GM23338 (cell line): ENCODE measurements at regions not wholly inside any gene's neighbourhood (a gene's known extent, or its start where the extent isn't known, plus 50 kb on each side); places are given as distances from the start of the nearest gene placed in this dataset.

Experiments
- ATAC-seq: fragments of 200-7000 bp; cut with Tn5 transposase; 3 replicates; pipeline ENCODE4 v1.9.1; 2020
- DNase-seq: peaks from one replicate; pipeline ENCODE4 v3.0.0-alpha.2; 2015; ENCODE audit warnings: low spot score
- H2AFZ ChIP-seq: fragments of 200-600 bp; sonication (generic); 2 replicates; pipeline ENCODE4 v1.8.0; 2016; ENCODE audit warnings: antibody characterized with exemption, mild to moderate bottlenecking, moderate library complexity
- H3F3A ChIP-seq: fragments of 200-600 bp; sonication (generic); replicated peaks from 2 replicates; pipeline ENCODE4 v1.8.0; 2017; ENCODE audit warnings: antibody characterized with exemption, mixed run types, low read depth
- H3K27ac ChIP-seq: fragments of 200-600 bp; sonication (generic); 2 replicates; pipeline ENCODE4 v1.6.1; 2016; ENCODE audit warnings: low read depth
- H3K27me3 ChIP-seq: fragments of 200-600 bp; sonication (generic); 2 replicates; pipeline ENCODE4 v1.8.0; 2016; ENCODE audit warnings: mild to moderate bottlenecking, mixed run types, moderate library complexity; ENCODE audit not compliant: insufficient read depth
- H3K36me3 ChIP-seq: fragments of 200-600 bp; sonication (generic); 2 replicates; pipeline ENCODE4 v1.8.0; 2016; ENCODE audit warnings: mild to moderate bottlenecking; ENCODE audit not compliant: insufficient read depth
- H3K4me1 ChIP-seq: fragments of 200-600 bp; sonication (generic); 2 replicates; pipeline ENCODE4 v1.8.0; 2016; ENCODE audit warnings: mild to moderate bottlenecking, moderate library complexity; ENCODE audit not compliant: insufficient read depth
- H3K4me2 ChIP-seq: fragments of 200-600 bp; sonication (generic); 2 replicates; pipeline ENCODE4 v1.7.1; 2017; ENCODE audit warnings: mixed run types
- H3K4me3 ChIP-seq: fragments of 200-600 bp; sonication (generic); 2 replicates; pipeline ENCODE4 v1.6.1; 2016; ENCODE audit warnings: mixed run types
- H3K79me2 ChIP-seq: fragments of 200-600 bp; sonication (generic); replicated peaks from 2 replicates; pipeline ENCODE4 v1.8.0; 2017; ENCODE audit warnings: mild to moderate bottlenecking; ENCODE audit not compliant: insufficient read depth
- H3K9me2 ChIP-seq: fragments of 200-600 bp; sonication (generic); 2 replicates; pipeline ENCODE4 v1.8.0; 2017; ENCODE audit not compliant: insufficient read depth
- H4K20me1 ChIP-seq: fragments of 200-600 bp; sonication (generic); replicated peaks from 2 replicates; pipeline ENCODE4 v1.8.0; 2017; ENCODE audit warnings: mild to moderate bottlenecking; ENCODE audit not compliant: insufficient read depth
- H3K27ac Mint-ChIP-seq: 2 replicates; pipeline ENCODE4 v1.8.0; 2020; ENCODE audit warnings: inconsistent platforms, mild to moderate bottlenecking, moderate library complexity, mixed read lengths
- H3K27me3 Mint-ChIP-seq: 3 replicates; pipeline ENCODE4 v1.8.0; 2022; ENCODE audit warnings: low read depth, mild to moderate bottlenecking, moderate library complexity, mixed read lengths, inconsistent platforms; ENCODE audit not compliant: insufficient read depth, poor library complexity
- H3K36me3 Mint-ChIP-seq: 3 replicates; pipeline ENCODE4 v1.8.0; 2021; ENCODE audit warnings: low read depth, mild to moderate bottlenecking, inconsistent platforms, moderate library complexity, mixed read lengths
- H3K4me1 Mint-ChIP-seq: 3 replicates; pipeline ENCODE4 v1.8.0; 2020; ENCODE audit warnings: mild to moderate bottlenecking, inconsistent platforms, mixed read lengths
- H3K4me3 Mint-ChIP-seq: 3 replicates; pipeline ENCODE4 v1.8.0; 2021; ENCODE audit warnings: moderate library complexity, mild to moderate bottlenecking, inconsistent platforms, mixed read lengths
- H3K9me3 Mint-ChIP-seq: 3 replicates; pipeline ENCODE4 v1.8.0; 2020; ENCODE audit warnings: moderate library complexity, mild to moderate bottlenecking, inconsistent platforms, mixed read lengths
- CREB1 ChIP-seq: fragments of 250-450 bp; sonication (Bioruptor Pico); IDR thresholded peaks from 2 replicates; pipeline ENCODE4 v1.5.0; 2020; ENCODE audit warnings: low read depth, mild to moderate bottlenecking, moderate library complexity
- CTCF ChIP-seq, 2 experiments: fragments of 200-600 bp in 1 of 2; sonication (generic) in 1 of 2; conservative IDR thresholded peaks; 2 replicates each; pipeline versions ENCODE4 v1.5.1 to v1.6.1; 2016 to 2017; ENCODE audit warnings: antibody characterized with exemption in 2 of 2, low read depth in 2 of 2, mild to moderate bottlenecking in 2 of 2, moderate library complexity in 1 of 2
- EZH2 ChIP-seq: fragments of 200-600 bp; sonication (generic); IDR thresholded peaks from one replicate; pipeline ENCODE4 v1.8.0; 2017; ENCODE audit warnings: antibody characterized with exemption, mild to moderate bottlenecking, low read depth; ENCODE audit not compliant: unreplicated experiment
- NANOG ChIP-seq: IDR thresholded peaks from 2 replicates; pipeline ENCODE4 v1.6.1; 2016; ENCODE audit warnings: antibody characterized with exemption, borderline replicate concordance
- POLR2AphosphoS5 ChIP-seq: IDR thresholded peaks from 2 replicates; pipeline ENCODE4 v1.6.1; 2016; ENCODE audit warnings: antibody characterized with exemption, low read depth
- REST ChIP-seq: IDR thresholded peaks from one replicate; pipeline ENCODE4 v1.6.1; 2018; ENCODE audit warnings: antibody characterized with exemption; ENCODE audit not compliant: unreplicated experiment
- ZNF462 ChIP-seq: fragments of 250-450 bp; sonication (Bioruptor Pico); IDR thresholded peaks from 2 replicates; pipeline ENCODE4 v1.5.0; 2020; ENCODE audit warnings: mild to moderate bottlenecking, moderate library complexity

GRCh38 chr6:165227644-165228329 is 81.6 kb downstream of the C6orf118 start (continued):
- TF ChIP-seq ZNF462 (CRISPR knock-in tag) (no peak), NANOG (no peak)

- H2AFZ ChIP-seq: no peak overlapping the region
- H3K27me3 ChIP-seq: no peaks in the 10 kb centered on the region
- no peaks in the 10 kb centered on the region for H3K36me3 Mint-ChIP-seq
- H3K4me1 Mint-ChIP-seq: no peaks in the 10 kb centered on the region
- H3K9me2 ChIP-seq: 0 out of 2 replicates have a peak, but pooled peaks cover 7% of the 10 kb centered on the region
- H3F3A ChIP-seq: no peaks in the 10 kb centered on the region
- no peaks in the 10 kb centered on the region for H4K20me1 ChIP-seq
- no peak overlapping the region for H3K27ac ChIP-seq
- H3K4me3 Mint-ChIP-seq: no peak overlapping the region
- H3K4me3 ChIP-seq: no peak overlapping the region
- peaks cover 5% of the 10 kb centered on the region for H3K27me3 Mint-ChIP-seq
- no peaks in the 10 kb centered on the region for H3K79me2 ChIP-seq
- ATAC-seq (no peak), DNase-seq (no peak)
- no peak overlapping the region for H3K27ac Mint-ChIP-seq
- no peak overlapping the region for H3K4me2 ChIP-seq
- no peaks in the 10 kb centered on the region for H3K36me3 ChIP-seq
- H3K4me1 ChIP-seq: no peaks in the 10 kb centered on the region
- peaks cover 6% of the 10 kb centered on the region; the same call in 2 of the 3 replicates for H3K9me3 Mint-ChIP-seq
- TF ChIP-seq POLR2AphosphoS5: no peak
- TF ChIP-seq CTCF (conservative IDR thresholded peaks at IDR 0.05; ENCODE audit: low read depth in 2 of 2): no peak
- no peak for TF ChIP-seq REST
- no peak for TF ChIP-seq EZH2
- no peak for TF ChIP-seq CREB1 (CRISPR knock-in tag)
Measured at GRCh38 chr6:165223736-165224135, 85.7 kb downstream of the C6orf118 start.
